WTC11 (cell line): ENCODE measurements at regions not wholly inside any gene's neighbourhood (a gene's known extent, or its start where the extent isn't known, plus 50 kb on each side); places are given as distances from the start of the nearest gene placed in this dataset.
"Not testable (repeated sequence)": the region's sequence is repeated elsewhere in the genome, so short reads cannot be mapped to it uniquely, and the experiment has no call there.

Experiments used
- ATF2 ChIP-seq: sonication (generic); formaldehyde crosslinking; IDR thresholded peaks from 2 replicates; pipeline ENCODE4 v1.8.1; 2022; ENCODE audit warnings: low read depth, missing genetic modification reagents, borderline replicate concordance
- ATF3 ChIP-seq: sonication (generic); formaldehyde crosslinking; conservative IDR thresholded peaks from 2 replicates; pipeline ENCODE4 v1.8.1; 2022; ENCODE audit warnings: mild to moderate bottlenecking, missing genetic modification reagents
- CREB1 ChIP-seq: sonication (generic); formaldehyde crosslinking; IDR thresholded peaks from 2 replicates; pipeline ENCODE4 v1.8.0; 2023; ENCODE audit warnings: mild to moderate bottlenecking, missing genetic modification reagents
- CTCF ChIP-seq: fragments of 200-600 bp; IDR thresholded peaks from 2 replicates; pipeline ENCODE4 v1.8.0; 2022; ENCODE audit warnings: antibody characterized with exemption
- FOXP4 ChIP-seq: sonication (generic); formaldehyde crosslinking; IDR thresholded peaks from 2 replicates; pipeline ENCODE4 v1.8.0; 2022; ENCODE audit warnings: mild to moderate bottlenecking, missing genetic modification reagents
- RELA ChIP-seq: sonication (generic); formaldehyde crosslinking; IDR thresholded peaks from 2 replicates; pipeline ENCODE4 v1.8.1; 2022; ENCODE audit warnings: missing genetic modification reagents, mild to moderate bottlenecking, borderline replicate concordance
- RORB ChIP-seq: fragments of 250-450 bp; sonication (Bioruptor Pico); IDR thresholded peaks from 2 replicates; pipeline ENCODE4 v1.9.0; 2021; ENCODE audit warnings: mild to moderate bottlenecking
- STAT6 ChIP-seq: sonication (generic); formaldehyde crosslinking; conservative IDR thresholded peaks from 2 replicates; pipeline ENCODE4 v1.8.1; 2023; ENCODE audit warnings: mild to moderate bottlenecking, low read depth, missing genetic modification reagents, moderate library complexity
- ZNF138 ChIP-seq: sonication (generic); formaldehyde crosslinking; conservative IDR thresholded peaks from 2 replicates; pipeline ENCODE4 v1.8.1; 2022; ENCODE audit warnings: mild to moderate bottlenecking, moderate library complexity, missing genetic modification reagents

- TF ChIP-seq STAT6 (CRISPR knock-in tag); RORB (CRISPR knock-in tag); CTCF; CREB1 (CRISPR knock-in tag); RELA (CRISPR knock-in tag); ZNF138 (CRISPR knock-in tag); ATF2 (CRISPR knock-in tag); FOXP4; ATF3 (CRISPR knock-in tag): not testable (repeated sequence)
Measured at GRCh38 chr7:93022931-93023478, 94.8 kb downstream of the SAMD9 start.
